VCaP (cell line): ENCODE measurements at regions not wholly inside any gene's neighbourhood (a gene's known extent, or its start where the extent isn't known, plus 50 kb on each side); places are given as distances from the start of the nearest gene placed in this dataset.

ENCODE experiments used
- H3K27ac ChIP-seq: fragments of 450-650 bp; 2 replicates; pipeline ENCODE4 v1.5.1; 2017
- TF ChIP-seq, protein P1 (sequence below): fragments of 450-650 bp; conservative IDR thresholded peaks from 2 replicates; pipeline ENCODE4 v1.5.1; 2017; ENCODE audit warnings: mild to moderate bottlenecking, moderate library complexity

- no peak overlapping the region for H3K27ac ChIP-seq
- TF ChIP-seq, protein P1, sequence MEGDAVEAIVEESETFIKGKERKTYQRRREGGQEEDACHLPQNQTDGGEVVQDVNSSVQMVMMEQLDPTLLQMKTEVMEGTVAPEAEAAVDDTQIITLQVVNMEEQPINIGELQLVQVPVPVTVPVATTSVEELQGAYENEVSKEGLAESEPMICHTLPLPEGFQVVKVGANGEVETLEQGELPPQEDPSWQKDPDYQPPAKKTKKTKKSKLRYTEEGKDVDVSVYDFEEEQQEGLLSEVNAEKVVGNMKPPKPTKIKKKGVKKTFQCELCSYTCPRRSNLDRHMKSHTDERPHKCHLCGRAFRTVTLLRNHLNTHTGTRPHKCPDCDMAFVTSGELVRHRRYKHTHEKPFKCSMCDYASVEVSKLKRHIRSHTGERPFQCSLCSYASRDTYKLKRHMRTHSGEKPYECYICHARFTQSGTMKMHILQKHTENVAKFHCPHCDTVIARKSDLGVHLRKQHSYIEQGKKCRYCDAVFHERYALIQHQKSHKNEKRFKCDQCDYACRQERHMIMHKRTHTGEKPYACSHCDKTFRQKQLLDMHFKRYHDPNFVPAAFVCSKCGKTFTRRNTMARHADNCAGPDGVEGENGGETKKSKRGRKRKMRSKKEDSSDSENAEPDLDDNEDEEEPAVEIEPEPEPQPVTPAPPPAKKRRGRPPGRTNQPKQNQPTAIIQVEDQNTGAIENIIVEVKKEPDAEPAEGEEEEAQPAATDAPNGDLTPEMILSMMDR, result no peak
Observed at GRCh38 chr4:187060551-187060950, 336.9 kb upstream of the FAT1 start.

GRCh38 chr4:187063251-187063650 lies 339.6 kb upstream of the FAT1 start:
- TF ChIP-seq, protein P1, result no peak
- no peak overlapping the region for H3K27ac ChIP-seq

GRCh38 chr4:187064033-187064432 lies 340.4 kb upstream of the FAT1 start:
- TF ChIP-seq, protein P1, result no peak
- no peak overlapping the region for H3K27ac ChIP-seq

DNA sequence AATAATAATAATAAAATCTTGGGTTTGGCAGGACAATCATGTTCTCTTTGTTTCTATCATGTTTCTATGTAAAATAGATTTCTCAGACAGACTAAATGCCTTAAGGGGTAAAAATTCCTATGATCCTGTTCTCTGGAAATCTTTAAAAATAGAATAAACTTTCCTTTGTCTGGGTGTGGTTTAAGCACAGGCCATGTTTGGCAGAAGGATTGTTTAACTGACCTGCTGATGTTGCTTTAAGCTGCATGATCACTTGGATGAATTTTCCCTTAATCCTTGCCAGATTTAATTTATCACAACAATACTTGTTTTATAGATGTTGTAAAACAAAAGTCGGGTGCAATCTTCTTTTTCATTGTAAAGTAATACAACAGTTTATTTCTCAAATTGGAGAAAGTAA lies 341.7 kb upstream of the FAT1 start:
- no peak overlapping the region for H3K27ac ChIP-seq
- TF ChIP-seq, protein P1, result no peak

- TF ChIP-seq, protein P1, result no peak
- H3K27ac ChIP-seq, result no peak overlapping the region
Observed at GRCh38 chr4:187065806-187066205, 342.1 kb upstream of the FAT1 start.

- TF ChIP-seq, protein P1, result no peak
- no peak overlapping the region for H3K27ac ChIP-seq
Observed at GRCh38 chr4:187069398-187069797, 345.7 kb upstream of the FAT1 start.

DNA sequence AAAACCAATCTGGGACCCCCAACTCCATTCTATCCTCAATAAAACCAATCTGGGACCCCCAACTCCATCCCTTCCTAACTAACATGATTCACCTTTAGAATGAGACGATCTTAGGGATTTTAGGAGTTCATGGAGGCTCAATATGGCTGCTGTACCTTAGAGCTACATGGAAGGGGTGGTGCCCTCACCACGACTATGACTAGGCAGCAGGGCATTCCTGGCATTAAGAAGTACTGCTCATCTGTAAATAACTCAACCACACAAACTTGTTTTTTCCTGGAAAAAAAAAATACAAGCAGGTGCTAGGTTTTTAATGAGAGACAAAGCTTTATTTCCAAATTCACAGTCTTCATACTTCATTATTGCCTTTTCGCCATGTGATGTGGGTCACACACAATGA lies 346.5 kb upstream of the FAT1 start:
- TF ChIP-seq, protein P1, result no peak
- H3K27ac ChIP-seq, result no peak overlapping the region

DNA sequence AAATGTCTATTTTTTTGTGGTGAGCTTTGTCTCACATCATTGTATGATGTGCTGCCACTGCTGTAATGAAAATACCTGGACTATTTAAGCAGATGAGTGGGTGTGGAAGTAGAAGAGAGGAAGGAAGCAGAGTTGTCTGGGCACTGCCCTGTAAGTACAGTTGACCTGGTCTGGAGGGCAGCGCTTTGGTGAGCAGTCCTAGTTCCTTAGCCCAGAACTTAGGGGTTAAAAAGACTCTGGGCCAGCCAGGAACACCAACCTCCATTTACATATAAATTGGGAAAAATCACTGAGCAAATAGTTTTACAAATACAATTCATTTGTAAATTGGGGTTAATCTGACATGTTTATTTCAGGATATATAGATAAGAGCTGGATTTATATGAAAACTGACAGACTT lies 347.1 kb upstream of the FAT1 start:
- TF ChIP-seq, protein P1, result no peak
- H3K27ac ChIP-seq, result no peak overlapping the region
